Esophagus squamous epithelium (tissue), 5 donors: ENCODE measurements at regions not wholly inside any gene's neighbourhood (a gene's known extent, or its start where the extent isn't known, plus 50 kb on each side); places are given as distances from the start of the nearest gene placed in this dataset.

ENCODE experiments used
- DNase-seq: peaks from one replicate; lab custom pipeline; 2025; lab: John Stamatoyannopoulos, UW
- H3K27ac ChIP-seq, 4 donors: fragments of 200-600 bp; sonication (generic); one replicate each; pipeline ENCODE4 v1.5.1; 2016 to 2019; ENCODE audit warnings: mild to moderate bottlenecking in 1 of 4
- H3K27me3 ChIP-seq, 4 donors: fragments of 200-600 bp; sonication (generic); 1 replicate in 3 of 4; 2 replicates in 1 of 4; pipeline versions ENCODE4 v1.5.1 to v1.6.0; 2017 to 2021; ENCODE audit warnings: antibody characterized with exemption in 1 of 4
- H3K36me3 ChIP-seq, 3 donors: fragments of 200-600 bp; sonication (generic); one replicate each; pipeline ENCODE4 v1.5.1; 2016 to 2019
- H3K4me1 ChIP-seq, 3 donors: fragments of 200-600 bp; sonication (generic); one replicate each; pipeline ENCODE4 v1.5.1; 2017 to 2019
- H3K4me3 ChIP-seq, 4 donors: fragments of 200-600 bp; sonication (generic); 1 replicate in 3 of 4; 2 replicates in 1 of 4; pipeline ENCODE4 v1.5.1; 2016 to 2019; ENCODE audit warnings: mild to moderate bottlenecking in 2 of 4, moderate library complexity in 1 of 4
- H3K9me3 ChIP-seq, 3 donors: fragments of 200-600 bp; sonication (generic); one replicate each; pipeline ENCODE4 v1.5.1; 2016 to 2019
- POLR2A ChIP-seq, 4 donors: fragments of 450-650 bp; IDR thresholded peaks; one replicate each; pipeline ENCODE4 v1.6.1; 2017; ENCODE audit warnings: antibody characterized with exemption in 4 of 4, mild to moderate bottlenecking in 4 of 4, moderate library complexity in 3 of 4
- WGBS, 2 donors: methylation state at CpG; one replicate each; pipeline ENCODE4 v1.1.5; 2018; 5-methylcytosine and 5-hydroxymethylcytosine counted together
- intact Hi-C: fragments of 100-400 bp; cut with DNase I; formaldehyde crosslinking; loops from one replicate; pipeline ENCODE4 v1.15.0; 2022
- TF ChIP-seq, protein P1 (sequence below), 6 experiments: fragments of 450-650 bp in 4 of 6; fragments of 200-600 bp in 2 of 6; sonication (generic) in 2 of 6; IDR thresholded peaks; one replicate each; pipeline ENCODE4 v1.5.1; 2016 to 2019; ENCODE audit warnings: antibody characterized with exemption in 6 of 6, mild to moderate bottlenecking in 4 of 6, moderate library complexity in 4 of 6
- donor health status: DM: yes; HTN: yes; CAD: no.

DNA sequence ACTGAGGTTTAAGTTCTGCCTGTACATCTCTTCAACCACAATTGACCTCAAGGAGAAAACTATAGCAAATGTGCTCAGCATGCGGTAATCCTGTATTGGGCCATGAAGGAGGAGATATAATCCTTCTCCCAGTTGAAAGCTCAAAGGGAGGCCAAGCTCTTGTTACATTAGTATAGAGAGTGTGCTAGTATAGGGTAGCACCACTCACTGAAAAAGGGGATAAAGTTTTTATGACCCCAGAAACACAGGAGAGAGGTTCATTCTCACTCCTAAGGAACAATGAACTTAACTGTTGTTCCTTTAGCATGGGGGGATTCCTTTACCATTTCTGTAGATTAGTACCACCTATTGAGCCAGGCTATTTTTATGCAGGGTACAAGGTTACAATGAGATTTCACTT is 267.7 kb downstream of the LRRIQ3 start:
- Histone ChIP-seq H3K36me3 (no peaks in the 10 kb centered on the region), H3K4me3 (no peak overlapping the region), H3K9me3 (no peaks in the 10 kb centered on the region), H3K4me1 (no peaks in the 10 kb centered on the region), H3K27me3 (no peaks in the 10 kb centered on the region), H3K27ac (no peak overlapping the region)
- intact Hi-C loops = no loop called here
- no peak for DNase-seq
- no peak for TF ChIP-seq POLR2A (IDR thresholded peaks at IDR 0.05)
- TF ChIP-seq, protein P1, sequence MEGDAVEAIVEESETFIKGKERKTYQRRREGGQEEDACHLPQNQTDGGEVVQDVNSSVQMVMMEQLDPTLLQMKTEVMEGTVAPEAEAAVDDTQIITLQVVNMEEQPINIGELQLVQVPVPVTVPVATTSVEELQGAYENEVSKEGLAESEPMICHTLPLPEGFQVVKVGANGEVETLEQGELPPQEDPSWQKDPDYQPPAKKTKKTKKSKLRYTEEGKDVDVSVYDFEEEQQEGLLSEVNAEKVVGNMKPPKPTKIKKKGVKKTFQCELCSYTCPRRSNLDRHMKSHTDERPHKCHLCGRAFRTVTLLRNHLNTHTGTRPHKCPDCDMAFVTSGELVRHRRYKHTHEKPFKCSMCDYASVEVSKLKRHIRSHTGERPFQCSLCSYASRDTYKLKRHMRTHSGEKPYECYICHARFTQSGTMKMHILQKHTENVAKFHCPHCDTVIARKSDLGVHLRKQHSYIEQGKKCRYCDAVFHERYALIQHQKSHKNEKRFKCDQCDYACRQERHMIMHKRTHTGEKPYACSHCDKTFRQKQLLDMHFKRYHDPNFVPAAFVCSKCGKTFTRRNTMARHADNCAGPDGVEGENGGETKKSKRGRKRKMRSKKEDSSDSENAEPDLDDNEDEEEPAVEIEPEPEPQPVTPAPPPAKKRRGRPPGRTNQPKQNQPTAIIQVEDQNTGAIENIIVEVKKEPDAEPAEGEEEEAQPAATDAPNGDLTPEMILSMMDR (IDR thresholded peaks at IDR 0.05) = no peak
- WGBS, 2 donors = 100% methylated on average over 1 of the region's 1 CpG; no CpG with 5 or more reads in 1 of the 2 donors

GRCh38 chr1:73914951-73915350 is 283.0 kb downstream of the LRRIQ3 start:
- Histone ChIP-seq H3K4me3 (no peak overlapping the region), H3K36me3 (no peaks in the 10 kb centered on the region), H3K9me3 (peaks cover 0 to 6% (median 5%) of the 10 kb centered on the region in 3 donors), H3K27ac (no peak overlapping the region), H3K27me3 (no peaks in the 10 kb centered on the region), H3K4me1 (no peaks in the 10 kb centered on the region)
- no peak for DNase-seq
- 14 to 46% methylated on average over 3 of the region's 3 CpGs for WGBS, 2 donors
- intact Hi-C loops = no loop called here
- TF ChIP-seq POLR2A (IDR thresholded peaks at IDR 0.05) = no peak
- TF ChIP-seq, protein P1 (IDR thresholded peaks at IDR 0.05) = no peak

DNA sequence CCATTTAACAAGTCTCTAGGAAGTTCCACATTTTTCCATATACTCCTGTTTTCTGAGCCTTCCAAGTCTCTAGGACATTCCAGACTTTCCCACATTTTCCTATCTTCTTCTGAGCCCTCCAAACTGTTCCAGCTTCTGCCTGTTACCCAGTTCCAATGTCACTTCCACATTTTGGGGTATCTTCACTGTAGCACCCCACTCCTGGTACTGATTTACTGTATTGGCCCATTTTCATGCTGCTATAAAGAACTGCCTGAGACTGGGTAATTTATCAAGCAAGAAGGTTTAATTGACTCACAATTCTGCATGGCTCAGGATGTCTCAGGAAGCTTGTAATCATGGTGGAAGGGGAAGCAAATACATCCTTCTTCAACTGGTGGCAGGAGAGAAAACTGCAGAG is 285.0 kb downstream of the LRRIQ3 start:
- intact Hi-C loops = no loop called here
- H3K4me3 ChIP-seq = no peak overlapping the region
- no peaks in the 10 kb centered on the region for H3K4me1 ChIP-seq
- no peak for DNase-seq
- no peaks in the 10 kb centered on the region for H3K27me3 ChIP-seq
- TF ChIP-seq, protein P1 (IDR thresholded peaks at IDR 0.05) = no peak
- no peak for TF ChIP-seq POLR2A (IDR thresholded peaks at IDR 0.05)
- peaks cover 0 to 6% (median 5%) of the 10 kb centered on the region in 3 donors for H3K9me3 ChIP-seq
- H3K27ac ChIP-seq = no peak overlapping the region
- no peaks in the 10 kb centered on the region for H3K36me3 ChIP-seq

DNA sequence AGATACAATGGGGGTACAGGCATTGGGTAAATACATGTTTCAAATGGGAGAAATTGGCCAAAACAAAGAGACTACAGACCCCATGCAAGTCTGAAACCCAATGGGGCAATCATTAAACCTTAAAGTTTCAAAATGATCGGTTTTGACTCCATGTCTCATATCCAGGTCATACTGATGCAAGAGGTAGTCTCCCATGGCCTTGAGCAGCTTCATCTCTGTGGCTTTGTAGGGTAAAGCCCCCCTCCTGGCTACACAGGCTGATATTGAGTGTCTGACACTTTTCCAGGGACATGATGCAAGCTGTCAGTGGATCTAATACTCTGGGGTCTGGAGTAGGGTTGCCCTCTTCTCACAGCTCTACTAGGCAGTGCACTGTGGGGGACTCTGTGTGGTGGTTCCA is 286.1 kb downstream of the LRRIQ3 start:
- Histone ChIP-seq H3K4me1 (no peaks in the 10 kb centered on the region), H3K36me3 (no peaks in the 10 kb centered on the region), H3K4me3 (no peak overlapping the region), H3K27me3 (no peaks in the 10 kb centered on the region), H3K9me3 (peaks cover 0 to 6% (median 5%) of the 10 kb centered on the region in 3 donors), H3K27ac (no peak overlapping the region)
- 73 to 88% methylated on average over 1 of the region's 1 CpG for WGBS, 2 donors
- no peak for TF ChIP-seq POLR2A (IDR thresholded peaks at IDR 0.05)
- TF ChIP-seq, protein P1 (IDR thresholded peaks at IDR 0.05) = no peak
- intact Hi-C loops = no loop called here
- DNase-seq = no peak

DNA sequence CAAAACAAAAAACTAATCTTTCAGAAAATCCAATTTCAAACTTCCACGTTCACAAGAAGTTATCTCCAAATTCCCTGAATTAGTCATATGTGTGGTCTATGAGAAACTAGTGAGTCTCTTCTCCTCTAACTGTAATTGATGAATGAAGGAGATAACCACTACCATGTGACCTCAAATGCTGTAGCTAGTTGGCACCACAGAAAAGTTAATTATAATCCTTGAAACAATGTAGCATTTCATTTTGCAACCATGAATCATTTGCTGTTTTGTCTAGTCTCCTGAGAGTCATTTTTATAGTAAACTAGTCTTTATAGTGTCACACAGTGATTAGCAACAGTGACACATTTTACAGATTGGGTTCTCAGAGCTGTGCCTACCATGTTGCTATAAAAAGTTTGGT is 287.5 kb downstream of the LRRIQ3 start:
- no peak for DNase-seq
- no peak for TF ChIP-seq POLR2A (IDR thresholded peaks at IDR 0.05)
- TF ChIP-seq, protein P1 (IDR thresholded peaks at IDR 0.05) = no peak
- H3K27ac ChIP-seq = no peak overlapping the region
- no peaks in the 10 kb centered on the region for H3K36me3 ChIP-seq
- no peak overlapping the region for H3K4me3 ChIP-seq
- WGBS, 2 donors = 65 to 73% methylated on average over 1 of the region's 1 CpG
- no peaks in the 10 kb centered on the region for H3K27me3 ChIP-seq
- H3K9me3 ChIP-seq = peaks cover 0 to 6% (median 5%) of the 10 kb centered on the region in 3 donors
- intact Hi-C loops = no loop called here
- H3K4me1 ChIP-seq = no peaks in the 10 kb centered on the region
